Endothelial cell of umbilical vein (primary cell): ENCODE measurements at regions not wholly inside any gene's neighbourhood (a gene's known extent, or its start where the extent isn't known, plus 50 kb on each side); places are given as distances from the start of the nearest gene placed in this dataset.

ENCODE experiments used
- CTCF ChIP-seq, 2 donors: IDR thresholded peaks; 1 replicate in 1 of 2; 2 replicates in 1 of 2; pipeline ENCODE4 v1.5.1; 2011; ENCODE audit warnings: low read length in 2 of 2, mild to moderate bottlenecking in 2 of 2, moderate library complexity in 2 of 2, control low read depth in 1 of 2, inconsistent platforms in 1 of 2, low read depth in 1 of 2; ENCODE audit not compliant: insufficient read depth in 1 of 2; ENCODE audit errors: extremely low read depth in 1 of 2
- EZH2 ChIP-seq: IDR thresholded peaks from 2 replicates; pipeline ENCODE4 v1.6.1; 2012; ENCODE audit warnings: borderline replicate concordance, low read depth, mild to moderate bottlenecking, moderate library complexity, low read length, inconsistent platforms; ENCODE audit not compliant: severe bottlenecking
- GATA2 ChIP-seq: IDR thresholded peaks from 2 replicates; pipeline ENCODE4 v1.7.0; 2011; ENCODE audit warnings: low read depth, mild to moderate bottlenecking, moderate library complexity, mixed read lengths, low read length; ENCODE audit not compliant: insufficient read length, insufficient read depth
- MAX ChIP-seq: IDR thresholded peaks from 2 replicates; pipeline ENCODE4 v1.6.1; 2011; ENCODE audit not compliant: insufficient read depth, insufficient read length
- MYC ChIP-seq: IDR thresholded peaks from one replicate; pipeline ENCODE4 v1.6.1; 2011; ENCODE audit warnings: mild to moderate bottlenecking, low read depth, low read length
- POLR2A ChIP-seq: IDR thresholded peaks from 2 replicates; pipeline ENCODE4 v1.6.1; 2012; ENCODE audit warnings: low read depth, mild to moderate bottlenecking, control low read depth, low read length
- POLR2AphosphoS5 ChIP-seq: IDR thresholded peaks from 2 replicates; pipeline ENCODE4 v1.6.1; 2012; ENCODE audit warnings: low read depth, mild to moderate bottlenecking, control low read depth, low read length, moderate library complexity; ENCODE audit not compliant: insufficient read depth

DNA sequence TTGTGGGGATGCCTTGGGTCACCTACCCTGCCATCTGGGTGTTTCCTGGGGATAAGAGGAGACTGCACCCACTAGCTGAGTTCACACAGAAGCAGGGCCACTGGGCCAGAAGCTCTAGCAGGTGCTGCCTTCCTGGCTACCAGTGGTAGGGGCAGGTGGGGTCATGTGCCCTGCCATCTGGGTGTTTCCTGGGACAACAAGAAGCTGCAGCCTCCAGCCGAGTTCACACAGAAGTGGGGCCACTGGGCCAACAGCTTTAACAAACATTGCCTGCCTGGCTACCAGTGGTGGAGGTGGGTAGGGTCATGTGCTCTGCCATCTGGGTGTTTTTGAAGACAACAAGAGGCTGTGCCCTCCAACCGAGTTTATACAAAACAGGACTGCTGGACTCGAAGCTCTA, 282.2 kb upstream of the SYT4 start:
- TF ChIP-seq GATA2: no peak
- no peak for TF ChIP-seq CTCF (IDR thresholded peaks at IDR 0.05; ENCODE audit: extremely low read depth in 1 of 2, insufficient read depth in 1 of 2, low read depth in 1 of 2, low read length in 2 of 2)
- TF ChIP-seq MAX: no peak
- no peak for TF ChIP-seq EZH2
- no peak for TF ChIP-seq POLR2A
- TF ChIP-seq POLR2AphosphoS5: no peak
- TF ChIP-seq MYC: no peak
